Activated CD8-positive, alpha-beta memory T cell treated with anti-CD3 and anti-CD28 coated beads for 4 hours (primary cell): ENCODE measurements at regions not wholly inside any gene's neighbourhood (a gene's known extent, or its start where the extent isn't known, plus 50 kb on each side); places are given as distances from the start of the nearest gene placed in this dataset.
"Not testable (repeated sequence)": the region's sequence is repeated elsewhere in the genome, so short reads cannot be mapped to it uniquely, and the experiment has no call there.

ENCODE experiments used
- DNase-seq, 2 donors: peaks; one replicate each; pipeline ENCODE4 v3.0.0-alpha.2; 2020; ENCODE audit warnings: low read depth in 2 of 2

DNA sequence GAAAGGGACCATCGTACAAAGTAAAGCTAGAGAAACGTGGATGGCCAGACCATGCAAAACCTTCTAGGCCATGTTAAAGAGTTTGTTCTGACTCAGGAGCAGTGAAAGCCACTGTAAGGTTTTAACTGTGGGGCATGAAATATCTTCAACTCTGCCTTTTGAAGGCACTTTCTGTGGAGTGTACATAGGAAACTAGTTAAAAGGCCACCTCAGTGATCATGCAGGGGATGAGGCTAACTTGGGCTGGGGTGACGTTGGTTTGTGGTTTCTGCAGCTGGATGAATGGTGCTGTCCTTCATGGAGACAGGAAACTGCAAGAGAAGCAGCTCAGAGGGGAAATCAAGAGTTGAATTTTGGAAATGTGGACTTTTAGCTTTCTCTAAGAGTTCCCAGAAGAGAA, 190.7 kb downstream of the CDCA7 start:
- no peak for DNase-seq

DNA sequence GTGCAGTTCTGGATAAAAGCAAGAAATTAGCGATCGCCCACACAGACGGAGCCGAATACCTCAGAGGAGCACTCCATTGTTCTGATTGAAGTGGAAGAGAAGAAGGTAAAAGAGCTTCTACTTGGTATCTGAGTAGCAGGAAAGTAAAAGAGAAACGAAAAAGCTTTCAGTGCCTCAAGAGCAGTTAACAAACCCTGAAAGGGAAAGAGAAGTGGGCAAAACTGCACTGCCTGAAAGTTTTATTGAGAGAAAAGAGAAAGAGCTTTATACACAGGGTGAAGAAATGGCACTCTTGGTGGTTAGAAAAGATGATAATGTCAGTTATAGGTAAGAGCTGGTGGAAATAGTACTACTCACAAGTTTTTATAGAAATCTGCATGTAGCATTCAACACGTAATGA, 192.8 kb downstream of the CDCA7 start:
- DNase-seq, result no peak

DNA sequence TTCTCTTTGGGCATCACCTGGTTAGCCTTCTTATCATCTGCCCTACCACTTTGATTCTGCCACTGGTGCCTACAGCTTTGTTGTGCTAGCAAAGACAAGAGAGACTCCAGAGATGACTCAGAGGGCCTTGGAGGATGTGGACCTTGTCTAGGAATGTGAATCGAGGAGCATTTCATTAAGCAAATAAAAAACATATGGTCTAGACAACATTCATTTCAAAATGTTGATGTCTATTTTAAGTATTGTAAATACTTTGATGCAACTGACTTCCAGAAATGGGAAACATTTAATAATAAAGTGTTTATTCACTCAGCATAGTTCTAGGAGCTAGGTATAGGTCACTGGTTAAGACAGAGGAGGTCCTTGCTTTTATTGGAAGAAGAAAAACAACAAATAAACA, 195.5 kb downstream of the CDCA7 start:
- DNase-seq, result no peak

DNA sequence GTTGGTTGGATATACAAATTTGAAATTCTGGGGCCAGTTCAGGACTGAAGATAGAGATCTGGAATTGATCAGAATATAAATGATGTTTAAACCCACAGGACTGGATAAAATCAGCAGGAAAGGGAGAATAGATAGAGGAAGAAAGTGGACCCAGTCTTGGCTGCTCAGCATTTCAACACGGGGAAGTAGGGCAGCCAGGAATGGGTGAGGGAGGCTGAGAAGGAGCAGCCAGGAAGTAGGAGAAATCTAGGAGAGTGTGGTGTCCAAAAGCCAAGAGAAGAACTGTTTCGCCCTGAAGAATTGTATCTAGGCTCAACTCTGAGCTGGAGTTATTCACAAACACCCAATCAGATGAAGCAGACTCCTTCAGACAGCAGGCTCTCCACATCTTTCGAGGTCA, 197.9 kb downstream of the CDCA7 start:
- no peak for DNase-seq

DNA sequence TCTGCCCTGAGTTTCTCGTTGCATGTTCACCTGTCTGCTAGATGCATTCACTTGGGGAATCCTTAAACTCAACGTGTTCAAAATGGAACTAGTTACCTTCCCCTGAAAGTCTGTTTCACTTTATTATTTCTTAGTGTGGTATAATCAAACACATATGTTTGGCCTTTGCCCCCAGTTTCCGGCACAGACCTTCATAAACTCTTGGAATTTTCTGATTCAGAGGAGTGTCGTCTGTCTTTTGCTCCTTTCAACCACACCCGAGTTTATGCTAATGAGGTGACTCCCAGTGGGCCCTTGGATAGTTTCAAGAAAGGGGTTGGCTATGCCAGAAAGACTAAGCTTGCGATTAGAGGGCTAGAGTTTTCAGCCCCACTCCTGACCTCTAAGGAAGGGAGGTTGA, 198.9 kb downstream of the CDCA7 start:
- no peak for DNase-seq

DNA sequence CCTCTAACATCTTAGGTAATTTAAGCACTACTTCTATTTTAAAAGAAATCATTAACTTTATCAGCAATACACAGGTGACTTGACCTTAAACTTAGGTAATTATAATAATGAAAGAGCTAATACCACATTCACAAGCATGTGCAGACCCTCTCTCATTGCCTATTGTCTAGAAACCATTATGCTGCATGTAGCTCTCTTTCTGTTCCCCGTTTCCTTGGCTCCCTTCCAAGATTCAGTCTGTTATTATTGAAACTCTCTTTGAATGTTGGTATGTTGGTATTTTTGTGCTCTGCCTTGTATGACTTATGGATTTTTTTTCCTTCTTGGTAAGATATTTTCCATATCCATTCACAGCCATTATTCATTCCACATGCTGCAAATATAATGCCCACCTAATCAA, 201.2 kb downstream of the CDCA7 start:
- DNase-seq, result no peak

DNA sequence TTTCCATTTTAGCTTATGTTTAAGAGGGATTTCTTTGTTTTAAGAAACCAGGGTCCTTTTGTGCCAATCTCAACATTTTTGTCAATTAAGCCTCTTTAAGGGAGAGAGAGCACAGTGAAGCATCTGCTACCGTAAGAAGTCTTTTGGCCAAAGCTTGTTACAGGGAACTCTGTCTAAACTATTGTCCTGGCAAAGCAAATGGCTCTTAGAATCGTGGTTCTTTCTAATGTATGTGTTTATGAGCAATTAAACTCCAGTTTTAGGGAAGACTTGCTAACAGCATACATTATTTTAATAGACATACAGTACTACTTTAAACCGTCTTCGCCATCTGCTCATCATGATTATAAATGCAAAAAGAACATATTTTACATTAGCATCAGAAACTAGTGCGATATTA, 202.1 kb downstream of the CDCA7 start:
- DNase-seq, result no peak

DNA sequence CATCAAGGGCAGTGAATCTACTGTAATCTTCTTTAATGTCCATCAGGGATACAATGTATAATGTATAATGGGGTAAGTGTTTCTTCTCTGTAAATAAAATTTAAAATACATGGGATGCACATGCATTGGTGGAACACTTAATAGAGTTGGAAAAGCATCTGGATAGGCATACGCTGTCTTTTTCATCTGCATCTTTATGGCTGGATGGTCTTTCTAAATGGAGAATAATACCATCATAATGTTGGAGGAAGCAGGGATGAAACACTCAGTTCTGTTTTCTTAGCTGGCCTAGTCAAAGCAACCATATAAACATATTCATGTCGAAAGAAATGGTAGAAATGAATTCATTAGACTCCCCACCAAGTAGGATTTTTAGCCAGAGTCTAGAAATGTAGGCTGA, 202.8 kb downstream of the CDCA7 start:
- no peak for DNase-seq

DNA sequence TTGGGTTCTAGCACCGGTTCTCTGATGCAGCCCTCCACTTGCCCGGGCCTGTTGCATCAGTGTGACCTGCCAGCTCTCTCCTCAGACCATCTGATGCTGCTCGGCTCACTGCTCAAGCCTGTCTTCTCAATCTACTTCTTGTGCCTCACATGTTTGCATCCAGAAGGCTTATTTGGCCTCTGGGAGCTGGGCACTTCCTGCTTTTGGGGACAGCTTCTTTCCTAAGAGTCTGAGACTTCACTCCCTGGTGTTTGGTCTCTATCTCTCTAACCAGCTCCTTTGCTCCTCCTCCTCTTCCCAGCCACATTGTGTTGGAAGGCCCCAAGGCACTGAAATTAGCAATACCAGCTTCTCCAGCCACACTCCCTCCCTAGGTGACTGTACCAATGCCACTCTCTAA, 212.8 kb downstream of the CDCA7 start:
- no peak for DNase-seq

DNA sequence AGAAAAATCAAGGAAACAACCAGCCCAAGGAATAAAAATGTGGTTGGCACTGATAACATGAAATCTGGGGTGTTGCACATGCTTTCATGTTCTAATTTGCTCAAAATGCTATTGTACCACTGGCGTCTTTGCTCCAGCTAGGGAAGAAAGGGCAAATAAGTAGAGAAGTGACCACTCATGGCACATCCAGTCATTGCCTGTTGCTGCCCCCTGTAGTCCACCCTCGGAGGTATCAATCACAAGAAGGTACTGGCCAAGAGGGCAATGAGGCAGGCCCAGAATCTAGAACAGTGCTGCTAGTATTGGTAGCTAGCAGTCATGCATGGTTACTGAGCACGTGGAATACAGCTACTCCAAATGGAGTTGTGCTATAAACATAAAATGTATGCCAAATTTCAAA, 213.4 kb downstream of the CDCA7 start:
- DNase-seq, result no peak

DNA sequence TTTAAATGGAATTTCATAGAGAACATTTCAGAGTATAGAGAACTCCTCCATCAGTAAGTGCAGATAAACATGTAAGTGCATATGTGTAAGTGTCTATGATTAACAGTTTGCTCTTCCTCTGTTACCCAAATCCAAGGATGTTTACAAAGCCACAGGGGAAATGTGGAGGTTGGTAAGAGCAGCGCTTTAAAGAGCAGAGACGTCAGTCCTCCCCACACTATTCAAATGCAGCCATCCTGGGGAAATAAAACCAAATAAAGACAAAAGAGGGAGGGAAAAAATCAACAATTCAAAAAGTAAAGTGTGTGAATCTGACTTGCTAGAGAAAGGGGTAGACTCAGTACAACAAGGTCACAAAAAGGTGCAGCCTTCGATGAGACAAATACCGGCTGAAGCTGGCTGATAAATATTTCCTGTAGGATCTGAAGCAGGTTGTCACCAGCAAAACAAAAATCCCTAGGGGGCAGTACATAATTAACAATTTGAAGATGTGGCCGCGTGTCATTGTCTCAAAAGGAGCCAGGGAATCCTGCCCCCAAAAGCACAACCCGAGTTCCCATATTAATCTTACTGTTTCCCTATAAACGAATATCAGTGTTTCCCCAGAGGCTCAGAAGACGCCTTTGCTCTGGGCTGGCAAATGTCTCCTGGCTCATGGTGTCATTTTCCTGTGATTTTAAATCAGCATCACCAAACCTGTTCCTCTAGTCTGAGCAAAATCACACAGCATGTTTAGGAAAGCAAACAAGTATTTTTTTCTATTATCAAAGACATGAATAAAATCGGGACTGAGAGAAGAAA, 216.5 kb downstream of the CDCA7 start:
- DNase-seq, result no peak

DNA sequence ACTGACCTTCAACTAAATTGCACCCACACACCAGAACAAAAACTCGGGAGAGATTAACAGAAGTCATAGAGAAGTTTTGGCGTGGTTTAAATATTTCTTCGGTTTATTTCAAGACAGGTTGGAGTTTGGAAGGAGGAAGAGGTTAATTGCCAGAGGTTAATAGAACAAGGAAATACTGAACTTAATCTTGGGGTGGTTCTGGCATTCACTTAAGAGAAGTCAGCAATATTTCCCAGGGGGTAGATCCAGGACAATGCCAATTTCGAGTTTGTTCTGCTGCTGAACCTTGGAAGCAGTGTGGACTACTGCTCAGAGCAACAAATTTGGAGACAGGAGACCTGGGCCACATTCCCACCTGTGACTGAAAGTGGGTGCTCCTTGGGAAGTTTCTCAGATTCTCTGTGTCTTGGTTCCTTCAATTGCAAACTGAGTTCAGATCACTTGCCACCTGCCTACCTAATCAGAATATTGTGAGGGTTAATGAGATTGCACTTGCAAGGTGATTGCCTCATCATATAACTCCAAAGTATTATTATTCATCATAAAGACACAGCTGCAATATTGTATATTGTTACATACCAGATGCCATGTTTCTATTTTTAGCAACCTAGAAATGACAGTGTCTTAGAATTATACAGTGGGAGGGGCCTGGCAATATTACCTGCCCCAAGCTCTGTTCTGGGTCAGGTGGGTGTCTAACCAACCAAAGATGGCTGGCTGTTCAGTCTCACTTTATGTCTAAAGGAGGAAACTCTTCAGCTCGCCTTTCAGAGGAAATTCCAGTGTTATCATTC, 217.4 kb downstream of the CDCA7 start:
- no peak for DNase-seq

DNA sequence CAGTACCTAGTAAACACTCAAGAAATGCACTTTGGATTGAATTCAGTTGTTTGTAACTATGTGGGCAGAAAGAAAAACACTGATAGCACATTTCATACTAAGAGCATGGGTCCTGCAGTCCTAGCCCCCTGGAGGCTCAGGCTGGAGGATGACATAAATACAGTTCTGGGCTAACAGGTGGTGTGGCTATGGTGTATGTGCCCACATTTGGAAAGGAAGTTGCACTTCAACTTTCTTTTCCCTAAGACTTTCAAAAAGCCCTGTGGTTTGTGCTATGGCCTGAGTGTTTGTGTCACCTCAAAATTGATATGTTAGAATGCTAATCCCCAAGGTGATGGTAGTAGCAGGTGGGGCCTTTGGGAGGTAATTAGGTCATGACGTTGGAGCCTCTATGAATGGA, 218.2 kb downstream of the CDCA7 start:
- no peak for DNase-seq

DNA sequence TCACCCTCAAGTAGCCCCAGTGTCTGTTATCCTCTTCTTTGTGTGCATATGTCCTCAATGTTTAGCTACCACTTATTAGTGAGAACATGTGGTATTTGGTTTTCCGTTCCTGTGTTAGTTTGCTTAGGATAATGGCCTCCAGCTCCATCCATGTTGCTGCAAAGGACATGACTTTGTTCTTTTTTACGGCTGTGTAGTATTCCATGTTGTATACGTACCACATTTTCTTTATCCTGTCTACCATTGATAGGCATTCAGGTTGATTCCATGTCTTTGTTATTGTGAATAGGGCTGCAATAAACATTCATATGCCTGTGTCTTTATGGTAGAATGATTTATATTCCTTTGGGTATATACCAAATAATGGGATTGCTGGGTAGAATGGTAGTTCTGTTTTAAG, 219.1 kb downstream of the CDCA7 start:
- not testable (repeated sequence) for DNase-seq

DNA sequence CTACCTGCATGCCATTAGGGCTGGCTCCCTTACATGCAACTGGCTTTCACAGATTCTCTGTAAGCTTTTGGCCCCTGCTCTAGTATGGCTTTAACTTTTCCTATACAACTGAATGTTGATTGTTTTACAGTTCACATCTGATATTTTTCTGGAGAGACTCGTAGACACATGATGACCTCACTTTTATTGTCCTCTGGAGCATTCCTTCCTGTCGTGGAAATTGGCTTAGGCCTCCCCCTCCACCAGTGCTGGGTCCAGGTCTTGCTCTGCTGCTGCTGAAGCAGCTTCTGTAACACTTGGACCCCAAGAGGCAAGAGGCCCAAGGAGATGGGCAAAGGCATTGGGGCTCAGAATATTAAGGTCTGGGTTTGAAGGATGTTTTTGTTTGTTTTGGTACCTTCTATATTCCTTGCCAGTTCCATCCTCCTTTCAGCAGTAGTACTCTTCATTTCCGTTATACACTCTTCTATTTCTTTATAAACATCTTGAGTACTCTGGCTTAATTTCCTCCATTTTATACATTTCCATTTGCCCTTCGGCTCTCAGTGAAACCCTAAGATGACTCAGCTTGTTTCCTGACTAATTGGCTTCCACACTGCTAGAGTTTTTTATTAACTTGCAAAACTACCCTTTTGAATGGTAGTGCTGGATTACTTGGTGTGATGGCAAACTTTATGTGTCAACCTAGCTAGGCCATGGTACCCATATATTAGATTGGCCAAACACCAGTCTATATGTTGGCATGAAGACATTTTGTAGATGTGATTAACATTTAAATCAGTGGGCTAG, 219.8 kb downstream of the CDCA7 start:
- no peak for DNase-seq

DNA sequence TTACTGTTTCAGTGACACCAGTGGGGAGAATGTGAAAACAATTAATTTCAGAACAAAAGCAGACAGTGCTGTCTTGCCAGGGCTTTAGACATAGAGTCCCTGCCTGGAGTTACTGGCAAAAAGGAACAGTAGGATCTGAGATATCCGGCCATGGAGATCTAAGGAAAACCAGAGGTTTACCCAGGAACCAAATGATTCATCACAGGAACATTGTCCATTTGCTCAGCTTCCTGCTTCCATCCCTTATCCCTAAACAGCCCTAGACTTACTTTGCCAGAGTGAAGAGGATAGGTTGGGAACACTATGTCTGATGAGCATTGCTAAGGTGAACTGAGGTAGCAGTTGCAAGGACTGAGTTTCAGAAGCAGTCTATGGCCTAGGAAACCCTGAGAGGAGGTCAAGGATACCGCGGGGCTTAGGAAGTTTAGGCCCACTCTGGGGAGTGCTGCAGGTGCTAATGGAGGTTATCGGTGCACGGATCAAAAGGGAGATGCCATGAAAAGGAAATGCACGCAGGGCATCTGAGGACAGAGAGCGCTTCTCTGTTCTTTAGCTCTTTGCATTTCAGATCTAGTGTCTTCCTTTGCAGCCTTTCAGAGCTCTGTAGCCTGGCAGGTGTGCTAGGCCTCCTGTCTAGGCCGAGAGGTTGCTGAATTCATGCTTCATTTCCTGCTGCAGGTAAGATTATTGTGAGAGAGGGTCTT, 223.9 kb downstream of the CDCA7 start:
- DNase-seq, result no peak

DNA sequence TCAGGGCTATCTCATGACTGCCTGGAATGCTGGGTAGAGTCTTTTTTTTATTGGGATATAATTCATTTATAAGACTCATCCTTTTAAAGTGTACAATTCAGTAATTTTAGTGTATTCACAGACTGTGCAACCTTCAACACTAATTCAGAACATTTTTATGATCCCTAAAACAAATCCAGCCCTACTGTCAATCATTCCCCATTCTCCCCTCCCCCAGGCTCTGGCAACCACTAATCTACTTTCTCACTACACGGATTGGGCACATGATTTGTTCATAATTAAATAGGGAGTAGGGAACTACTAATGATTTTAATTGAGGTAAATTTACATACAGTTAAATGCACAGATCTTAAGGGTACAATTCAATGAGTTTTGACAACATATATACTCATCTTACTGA, 225.7 kb downstream of the CDCA7 start:
- DNase-seq, result no peak

DNA sequence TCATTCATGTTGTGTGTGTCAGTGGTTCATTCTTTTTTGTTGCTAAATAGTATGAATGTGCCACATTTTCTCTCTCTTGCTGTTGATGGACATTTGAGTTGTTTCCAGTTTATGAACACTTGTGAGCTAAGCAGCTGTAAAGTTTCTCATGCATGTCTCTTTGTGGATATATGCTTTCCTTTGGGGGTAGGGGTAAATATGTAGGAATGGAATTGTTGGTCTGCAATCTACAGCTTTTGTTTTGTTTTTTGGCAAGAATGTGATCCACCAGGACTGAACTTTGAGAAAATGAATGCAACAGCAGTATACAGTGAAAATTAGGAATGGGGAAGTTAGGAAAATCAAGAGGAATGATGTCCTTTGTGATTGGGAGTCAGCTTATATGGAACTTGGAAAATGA, 226.3 kb downstream of the CDCA7 start:
- DNase-seq, result no peak

DNA sequence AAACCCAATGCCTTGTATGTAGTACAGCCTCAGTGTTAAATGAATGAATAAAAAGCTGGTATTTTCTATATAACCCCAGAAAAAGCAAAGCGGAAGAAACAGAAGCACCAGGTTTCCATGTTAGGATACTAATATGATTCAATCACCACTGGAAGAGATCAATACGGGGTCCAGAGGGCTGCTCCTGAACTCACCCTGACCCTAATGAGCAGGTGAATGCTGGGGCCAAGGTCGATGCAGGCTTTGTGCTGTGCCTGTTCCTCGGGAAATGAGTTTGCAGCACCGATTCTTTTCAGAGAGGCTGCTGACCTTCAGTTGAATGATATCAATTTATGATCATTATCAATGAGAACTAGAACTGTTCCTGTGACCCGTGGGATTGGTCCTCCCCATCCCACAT, 228.5 kb downstream of the CDCA7 start:
- no peak for DNase-seq

DNA sequence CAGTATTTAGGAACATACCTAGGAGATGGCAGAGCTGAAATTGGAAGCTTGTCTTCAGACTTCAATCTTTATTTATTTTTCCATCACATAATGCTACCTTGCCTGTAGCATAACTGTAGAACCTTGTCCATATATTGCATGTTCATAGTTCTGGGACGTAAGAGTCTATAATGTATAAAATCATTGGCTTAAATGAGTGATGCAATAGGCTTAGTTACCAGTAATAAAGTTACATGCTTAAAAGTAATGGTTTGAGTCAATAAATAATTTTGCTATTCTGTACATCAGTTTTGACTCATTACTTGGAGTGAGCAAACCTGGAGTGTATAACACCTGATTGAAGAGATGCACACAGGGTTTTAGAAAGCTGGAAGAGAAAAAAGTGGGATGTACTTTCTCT, 229.3 kb downstream of the CDCA7 start:
- DNase-seq, result no peak

DNA sequence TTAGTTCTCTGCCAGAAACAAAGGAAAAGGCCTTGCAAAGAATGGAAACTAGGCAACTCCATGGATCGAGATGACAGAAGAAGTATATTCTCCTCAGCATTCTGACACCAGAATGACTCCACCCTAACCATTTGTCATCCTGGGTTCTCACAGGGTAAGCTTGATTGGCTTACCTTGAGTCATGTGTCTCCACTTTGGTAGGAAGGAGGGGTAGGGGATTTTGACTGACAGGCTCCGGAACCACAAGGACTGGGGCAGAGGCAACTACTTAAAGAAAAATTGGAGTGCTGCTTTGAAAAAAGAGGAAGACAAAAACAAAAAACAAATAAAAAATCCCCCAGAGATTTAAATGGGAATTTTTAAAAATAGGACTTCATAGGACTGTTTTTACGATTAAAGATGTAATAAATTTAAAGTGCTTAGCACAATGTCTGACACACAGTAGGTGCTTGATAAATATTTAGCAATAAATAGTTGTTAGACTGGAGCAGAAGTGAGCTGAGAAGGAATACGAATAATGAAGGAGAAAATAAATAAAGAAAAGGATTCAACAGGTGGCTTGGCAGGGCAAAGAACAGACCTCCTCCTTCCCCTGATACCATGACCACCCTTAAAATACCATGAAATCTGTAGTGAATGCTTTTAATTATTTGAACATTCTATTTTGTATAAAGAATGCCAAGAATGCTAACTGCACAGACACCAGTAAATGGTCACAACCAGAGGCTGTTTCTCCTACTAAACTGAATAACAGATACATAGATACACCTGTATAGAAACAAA, 230.2 kb downstream of the CDCA7 start:
- DNase-seq, result no peak
